ENCODE measurements at regions not wholly inside any gene's neighbourhood (a gene's known extent, or its start where the extent isn't known, plus 50 kb on each side); places are given as distances from the start of the nearest gene placed in this dataset.

GRCh38 chr14:94850309-94851211 is 80.6 kb upstream of the GSC start:
- intact Hi-C loops (cut with DNase I), result no loop called here
- DNase-seq (no peak), ATAC-seq (no peak)
- H3K27me3 ChIP-seq, result no peaks in the 10 kb centered on the region
- no peak overlapping the region for H3K27ac ChIP-seq
- H3K36me3 ChIP-seq, result no peaks in the 10 kb centered on the region
- H3K9me3 ChIP-seq, result no peaks in the 10 kb centered on the region
- H3K4me1 ChIP-seq, result no peaks in the 10 kb centered on the region
- TF ChIP-seq CTCF (IDR thresholded peaks at IDR 0.05), result no peak
- no peak overlapping the region for H3K4me3 ChIP-seq

- H3K27ac ChIP-seq, result no peak overlapping the region
- no peak for TF ChIP-seq CTCF (IDR thresholded peaks at IDR 0.05)
- no peaks in the 10 kb centered on the region for H3K27me3 ChIP-seq
- intact Hi-C loops (cut with DNase I), result no loop called here
- DNase-seq (no peak), ATAC-seq (no peak)
- H3K4me1 ChIP-seq, result no peaks in the 10 kb centered on the region
- no peaks in the 10 kb centered on the region for H3K9me3 ChIP-seq
- no peaks in the 10 kb centered on the region for H3K36me3 ChIP-seq
- no peak overlapping the region for H3K4me3 ChIP-seq
These were observed 74.8 kb upstream of the GSC start for GRCh38 chr14:94844593-94845152.

- H3K9me3 ChIP-seq, result no peaks in the 10 kb centered on the region
- TF ChIP-seq CTCF (IDR thresholded peaks at IDR 0.05), result no peak
- no peaks in the 10 kb centered on the region for H3K36me3 ChIP-seq
- H3K4me1 ChIP-seq, result no peaks in the 10 kb centered on the region
- H3K27ac ChIP-seq, result no peak overlapping the region
- DNase-seq (no peak), ATAC-seq (no peak)
- H3K27me3 ChIP-seq, result no peaks in the 10 kb centered on the region
- intact Hi-C loops (cut with DNase I), result no loop called here
- H3K4me3 ChIP-seq, result no peak overlapping the region
These were observed 70.6 kb upstream of the GSC start for GRCh38 chr14:94840467-94840866.

GRCh38 chr14:94839348-94839747 is 69.4 kb upstream of the GSC start:
- Histone ChIP-seq H3K36me3 (no peaks in the 10 kb centered on the region), H3K4me3 (no peak overlapping the region), H3K27me3 (no peaks in the 10 kb centered on the region), H3K4me1 (no peaks in the 10 kb centered on the region), H3K9me3 (no peaks in the 10 kb centered on the region), H3K27ac (no peak overlapping the region)
- TF ChIP-seq CTCF (IDR thresholded peaks at IDR 0.05), result no peak
- intact Hi-C loops (cut with DNase I), result no loop called here
- DNase-seq, result no peak
- ATAC-seq, result no peak

GRCh38 chr14:94836849-94837248 is 66.9 kb upstream of the GSC start:
- Histone ChIP-seq H3K4me3 (no peak overlapping the region), H3K4me1 (no peaks in the 10 kb centered on the region), H3K36me3 (no peaks in the 10 kb centered on the region), H3K9me3 (no peaks in the 10 kb centered on the region), H3K27ac (no peak overlapping the region), H3K27me3 (no peaks in the 10 kb centered on the region)
- DNase-seq (no peak), ATAC-seq (no peak)
- intact Hi-C loops (cut with DNase I), result no loop called here
- no peak for TF ChIP-seq CTCF (IDR thresholded peaks at IDR 0.05)
